ENCODE measurements at regions not wholly inside any gene's neighbourhood (a gene's known extent, or its start where the extent isn't known, plus 50 kb on each side); places are given as distances from the start of the nearest gene placed in this dataset.
A peak's percentile ranks its signal among the peaks of the same experiment; 100 is the strongest.
"Not testable (repeated sequence)": the region's sequence is repeated elsewhere in the genome, so short reads cannot be mapped to it uniquely, and the experiment has no call there.

- no peak for DNase-seq (ENCODE audit: low read depth)
Observed at GRCh38 chr10:2043379-2043778, 306.1 kb upstream of the ADARB2 start.

DNA sequence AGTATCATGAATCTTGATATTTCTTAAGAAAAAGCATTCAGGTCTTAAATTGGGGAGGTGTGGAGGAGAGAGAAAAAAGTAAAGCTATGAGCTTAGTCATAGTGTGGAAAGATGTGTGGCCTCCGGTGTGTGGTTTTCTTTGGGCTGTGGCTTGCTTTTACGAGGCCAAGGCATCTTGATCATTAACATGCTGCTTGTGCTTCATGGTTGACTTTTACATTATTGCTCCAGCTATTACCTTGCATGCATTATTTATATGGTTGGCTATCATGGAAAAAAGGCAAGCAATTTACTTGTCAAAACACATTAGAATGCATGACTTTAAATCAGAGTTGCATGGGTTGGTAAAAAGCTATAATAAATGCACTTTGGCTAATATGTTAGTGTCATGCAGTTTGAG is 300.7 kb upstream of the ADARB2 start:
- no peak for DNase-seq (ENCODE audit: low read depth)

DNA sequence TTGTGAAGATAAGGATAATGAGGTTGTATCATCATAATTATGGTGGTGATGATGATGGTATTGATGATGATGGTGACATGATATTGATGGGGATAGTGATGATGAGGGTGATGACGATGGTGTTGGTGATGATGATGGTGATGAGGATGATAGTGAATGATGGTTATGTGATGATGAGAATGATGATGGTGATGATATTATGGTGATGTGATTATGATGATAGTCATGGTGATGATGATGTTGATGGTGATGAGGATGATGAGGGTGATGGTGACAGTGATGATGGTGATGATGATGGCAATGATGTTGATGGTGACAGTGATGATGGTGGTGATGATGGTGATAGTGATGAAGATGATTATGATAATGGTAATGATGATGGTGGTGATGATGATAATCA is 299.9 kb upstream of the ADARB2 start:
- DNase-seq (ENCODE audit: low read depth): no peak

GRCh38 chr10:2036209-2036608 is 298.9 kb upstream of the ADARB2 start:
- no peak for DNase-seq (ENCODE audit: low read depth)

GRCh38 chr10:2030046-2030445 is 292.7 kb upstream of the ADARB2 start:
- no peak for DNase-seq (ENCODE audit: low read depth)

- DNase-seq (ENCODE audit: low read depth): no peak
Observed at GRCh38 chr10:2026936-2027335, 289.6 kb upstream of the ADARB2 start.

- not testable (repeated sequence) for DNase-seq (ENCODE audit: low read depth)
Observed at GRCh38 chr10:2024750-2025149, 287.4 kb upstream of the ADARB2 start.

DNA sequence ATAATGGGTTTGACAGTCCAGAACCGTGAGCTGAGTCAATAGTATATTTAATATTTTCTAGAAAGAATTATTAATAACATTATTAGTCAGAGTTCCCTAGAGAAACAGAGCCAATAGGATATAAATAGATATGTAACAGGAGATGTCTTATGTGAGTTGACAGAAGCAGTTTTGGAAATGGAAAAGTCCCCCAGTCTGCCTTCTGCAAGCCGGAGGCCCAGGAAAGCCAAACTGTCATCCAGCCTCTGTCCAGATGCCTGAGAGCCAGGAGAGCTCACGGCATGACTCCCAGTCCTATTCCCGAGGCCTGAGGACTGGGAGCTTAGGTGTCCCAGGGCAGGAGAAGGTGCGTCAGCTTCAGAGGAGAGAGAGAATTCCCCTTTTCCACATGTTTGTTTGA is 286.4 kb upstream of the ADARB2 start:
- DNase-seq (ENCODE audit: low read depth): peak; percentile 0

DNA sequence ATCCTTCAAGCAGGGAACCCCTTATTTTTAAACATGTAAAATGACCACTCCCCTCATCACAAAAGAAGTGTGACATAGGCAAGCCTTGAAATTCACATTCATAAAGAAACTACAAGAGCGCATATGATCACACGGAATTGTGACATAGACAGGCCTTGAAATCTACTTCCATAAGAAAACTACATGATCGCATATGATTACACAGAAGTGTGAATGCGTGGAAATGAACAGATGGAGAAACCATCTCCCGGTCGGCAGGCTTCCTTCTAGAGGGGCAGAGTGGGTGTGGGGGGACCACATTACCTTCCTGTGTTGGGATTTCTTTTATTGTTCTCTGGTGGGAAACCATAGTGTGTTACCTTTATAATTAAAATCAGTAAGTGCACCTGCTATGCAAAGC is 285.1 kb upstream of the ADARB2 start:
- DNase-seq (ENCODE audit: low read depth): no peak

GRCh38 chr10:2020836-2021235 is 283.5 kb upstream of the ADARB2 start:
- DNase-seq (ENCODE audit: low read depth): no peak

GRCh38 chr10:2019803-2020202 is 282.5 kb upstream of the ADARB2 start:
- DNase-seq (ENCODE audit: low read depth): no peak

GRCh38 chr10:2019281-2019680 is 282.0 kb upstream of the ADARB2 start:
- DNase-seq (ENCODE audit: low read depth): no peak

- DNase-seq (ENCODE audit: low read depth): no peak
Observed at GRCh38 chr10:2014541-2014940, 277.2 kb upstream of the ADARB2 start.

- no peak for DNase-seq (ENCODE audit: low read depth)
Observed at GRCh38 chr10:2012209-2012608, 274.9 kb upstream of the ADARB2 start.

GRCh38 chr10:2011106-2011716 is 273.9 kb upstream of the ADARB2 start:
- no peak for DNase-seq (ENCODE audit: low read depth)

- no peak for DNase-seq (ENCODE audit: low read depth)
Observed at GRCh38 chr10:2005546-2005945, 268.2 kb upstream of the ADARB2 start.

GRCh38 chr10:1992930-1993329 is 255.6 kb upstream of the ADARB2 start:
- no peak for DNase-seq (ENCODE audit: low read depth)

DNA sequence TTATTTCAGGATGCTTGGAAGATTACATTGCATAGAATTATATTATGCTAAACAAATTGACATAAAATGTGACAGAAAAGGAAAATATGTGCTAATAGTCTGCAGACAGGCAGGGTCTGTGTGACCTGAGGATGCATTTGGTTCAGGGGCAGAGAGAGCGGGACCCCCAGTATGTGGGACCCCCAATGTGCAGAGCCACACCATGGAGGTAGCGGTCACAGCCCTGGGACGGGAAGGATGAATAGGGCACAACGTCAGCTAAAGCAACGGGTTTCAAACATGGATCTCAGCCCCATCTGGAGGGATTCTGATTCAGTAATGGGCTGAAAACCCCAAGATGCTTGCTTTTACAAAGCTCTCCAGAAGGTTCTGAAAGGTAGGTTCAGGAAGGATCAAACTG is 251.8 kb upstream of the ADARB2 start:
- DNase-seq (ENCODE audit: low read depth): no peak

- no peak for DNase-seq (ENCODE audit: low read depth)
Observed at GRCh38 chr10:1981976-1982375, 244.7 kb upstream of the ADARB2 start.

- DNase-seq (ENCODE audit: low read depth): no peak
Observed at GRCh38 chr10:1980459-1980858, 243.1 kb upstream of the ADARB2 start.

GRCh38 chr10:1978584-1978983 is 241.3 kb upstream of the ADARB2 start:
- DNase-seq (ENCODE audit: low read depth): no peak

GRCh38 chr10:1977461-1977860 is 240.1 kb upstream of the ADARB2 start:
- DNase-seq (ENCODE audit: low read depth): no peak

GRCh38 chr10:1972406-1972805 is 235.1 kb upstream of the ADARB2 start:
- no peak for DNase-seq (ENCODE audit: low read depth)
